K562 (cell line): ENCODE measurements at regions not wholly inside any gene's neighbourhood (a gene's known extent, or its start where the extent isn't known, plus 50 kb on each side); places are given as distances from the start of the nearest gene placed in this dataset.

Experiments
- ATAC-seq: fragments of 200-7000 bp; cut with Tn5 transposase; 3 replicates; pipeline ENCODE4 v1.9.1; 2020; ENCODE audit warnings: moderate library complexity
- BruUV-seq: library from RNA; stranded (reverse); fragments of 400-500 nt; replicated peaks from 2 replicates; lab custom pipeline; 2021; lab: Mats Ljungman, UMichigan
- CTCF ChIA-PET: fragments of 300-600 bp; formaldehyde crosslinking; extraction: SDS; loops from one replicate; lab custom pipeline; 2021; ENCODE audit warnings: low intra/inter-chr PET ratio; lab: Yijun Ruan, JAX
- POLR2A ChIA-PET: fragments of 300-600, 350-650 bp; sonication (Branson Sonifier 250); formaldehyde crosslinking; extraction: SDS; loops from one replicate; lab custom pipeline; 2021; ENCODE audit warnings: antibody characterized with exemption, inconsistent platforms; lab: Yijun Ruan, JAX
- DNase-seq, 4 experiments: peaks; one replicate each; pipeline versions ENCODE4 v3.0.0 to v3.0.0-alpha.2; 2011 to 2018; ENCODE audit warnings: low spot score in 3 of 4, mixed read lengths in 3 of 4; ENCODE audit errors: extremely low read depth in 1 of 4
- FAIRE-seq: peaks from 2 replicates; lab custom pipeline; 2011; peaks lifted over from hg19 to GRCh38; lab: Jason Lieb, UNC
- H2AFZ ChIP-seq: 2 replicates; pipeline ENCODE4 v1.6.0; 2011; ENCODE audit warnings: low read depth, low read length, control low read depth, inconsistent platforms
- H3K27ac ChIP-seq: fragments of 200-600 bp; 3 replicates; pipeline ENCODE4 v1.8.0; 2011; ENCODE audit warnings: low read depth, mild to moderate bottlenecking, control low read depth, inconsistent platforms, low read length, moderate library complexity, mixed read lengths; ENCODE audit errors: extremely low read depth
- H3K27me3 ChIP-seq, 2 experiments: fragments of 300-600 bp in 1 of 2; 2 replicates in 1 of 2; 3 replicates in 1 of 2; pipeline versions ENCODE4 v1.6.0 to v1.8.0; 2011; ENCODE audit warnings: inconsistent platforms in 2 of 2, low read length in 2 of 2, mild to moderate bottlenecking in 1 of 2, mixed read lengths in 1 of 2, moderate library complexity in 1 of 2; ENCODE audit not compliant: control insufficient read depth in 2 of 2, insufficient read depth in 2 of 2
- H3K36me3 ChIP-seq: fragments of 300-600 bp; 3 replicates; pipeline ENCODE4 v1.8.0; 2011; ENCODE audit warnings: mild to moderate bottlenecking, low read length, inconsistent platforms; ENCODE audit not compliant: control insufficient read depth, insufficient read depth
- H3K4me1 ChIP-seq, 2 experiments: fragments of 200-600 bp in 1 of 2; replicated peaks in 1 of 2; 2 replicates in 1 of 2; 3 replicates in 1 of 2; pipeline versions ENCODE4 v1.5.1 to v1.8.0; 2011; ENCODE audit warnings: inconsistent platforms in 2 of 2, low read length in 2 of 2, mild to moderate bottlenecking in 1 of 2, mixed read lengths in 1 of 2, moderate library complexity in 1 of 2; ENCODE audit not compliant: control insufficient read depth in 2 of 2, insufficient read depth in 2 of 2
- H3K4me2 ChIP-seq: 2 replicates; pipeline ENCODE4 v1.6.1; 2011; ENCODE audit warnings: low read length, control low read depth, inconsistent platforms, mixed read lengths; ENCODE audit not compliant: insufficient read depth
- H3K4me3 ChIP-seq: fragments of 200-600 bp; sonication (generic), shearing (Covaris generic); 2 replicates; pipeline ENCODE4 v1.5.1; 2016; ENCODE audit warnings: control low read depth, inconsistent platforms
- H3K79me2 ChIP-seq: fragments of 200-600 bp; 3 replicates; pipeline ENCODE4 v1.8.0; 2011; ENCODE audit warnings: low read length, inconsistent platforms; ENCODE audit not compliant: control insufficient read depth, insufficient read depth
- H3K9ac ChIP-seq, 2 experiments: 2 replicates each; pipeline versions ENCODE4 v1.6.0 to v1.6.1; 2011; ENCODE audit warnings: low read depth in 2 of 2, low read length in 2 of 2, control low read depth in 1 of 2, inconsistent platforms in 1 of 2, mild to moderate bottlenecking in 1 of 2, mixed read lengths in 1 of 2; ENCODE audit not compliant: insufficient read depth in 1 of 2
- H3K9me1 ChIP-seq: one replicate; pipeline ENCODE4 v1.6.0; 2011; ENCODE audit warnings: inconsistent platforms, mild to moderate bottlenecking, low read length, moderate library complexity; ENCODE audit not compliant: control insufficient read depth, insufficient read depth
- H3K9me3 ChIP-seq: replicated peaks from 2 replicates; pipeline ENCODE4 v1.5.1; 2011; ENCODE audit warnings: low read depth, low read length, inconsistent platforms; ENCODE audit not compliant: control insufficient read depth, insufficient read depth
- H4K20me1 ChIP-seq: replicated peaks from 2 replicates; pipeline ENCODE4 v1.6.1; 2011; ENCODE audit warnings: low read length, inconsistent platforms, mixed read lengths; ENCODE audit not compliant: control insufficient read depth, insufficient read depth
- CBFA2T3 ChIP-seq: fragments of 450-650 bp; IDR thresholded peaks from 2 replicates; pipeline ENCODE4 v1.6.1; 2017
- CBX2 ChIP-seq: fragments of 200-600 bp; sonication (generic); IDR thresholded peaks from one replicate; pipeline ENCODE4 v1.6.1; 2012; ENCODE audit warnings: mild to moderate bottlenecking, low read length, inconsistent platforms; ENCODE audit not compliant: insufficient read depth, poor library complexity, severe bottlenecking
- E2F1 ChIP-seq: sonication (generic); formaldehyde crosslinking; IDR thresholded peaks from 2 replicates; pipeline ENCODE4 v1.8.1; 2023; ENCODE audit warnings: mild to moderate bottlenecking, missing genetic modification reagents, moderate library complexity
- FIP1L1 ChIP-seq: fragments of 200-400 bp; formaldehyde crosslinking; IDR thresholded peaks from 2 replicates; pipeline ENCODE4 v1.6.1; 2018; ENCODE audit warnings: mild to moderate bottlenecking, low read depth, low read length; ENCODE audit not compliant: poor library complexity, severe bottlenecking
- GTF2A2 ChIP-seq: IDR thresholded peaks from 2 replicates; pipeline ENCODE4 v1.6.1; 2016; ENCODE audit warnings: mild to moderate bottlenecking, missing genetic modification characterization, missing compliant biosample characterization
- HMG20A ChIP-seq: fragments of 450-650 bp; formaldehyde crosslinking; conservative IDR thresholded peaks from 2 replicates; pipeline ENCODE4 v1.4.0; 2020; ENCODE audit warnings: mild to moderate bottlenecking, mixed read lengths
- KLF16 ChIP-seq: IDR thresholded peaks from 2 replicates; pipeline ENCODE4 v1.6.1; 2016; ENCODE audit warnings: antibody characterized with exemption
- LCOR ChIP-seq: sonication (generic); formaldehyde crosslinking; IDR thresholded peaks from 2 replicates; pipeline ENCODE4 v1.8.0; 2022; ENCODE audit warnings: mild to moderate bottlenecking, missing genetic modification reagents
- POLR3G ChIP-seq: IDR thresholded peaks from 2 replicates; pipeline ENCODE4 v1.6.1; 2011; ENCODE audit not compliant: insufficient read length, insufficient replicate concordance; ENCODE audit errors: extremely low read depth
- ZBTB33 ChIP-seq: sonication (generic); formaldehyde crosslinking; IDR thresholded peaks from 2 replicates; pipeline ENCODE4 v1.8.1; 2023; ENCODE audit warnings: mild to moderate bottlenecking, missing genetic modification reagents
- ZBTB7A ChIP-seq: IDR thresholded peaks from 2 replicates; pipeline ENCODE4 v1.6.1; 2011; ENCODE audit warnings: low read depth, mild to moderate bottlenecking, low read length, moderate library complexity, borderline replicate concordance; ENCODE audit not compliant: control insufficient read depth
- ZNF143 ChIP-seq: sonication (generic); formaldehyde crosslinking; IDR thresholded peaks from 2 replicates; pipeline ENCODE4 v1.9.0; 2022; ENCODE audit warnings: mild to moderate bottlenecking, missing genetic modification reagents
- ZNF408 ChIP-seq: fragments of 250-450 bp; sonication (Bioruptor Pico); IDR thresholded peaks from 2 replicates; pipeline ENCODE4 v1.4.0; 2020; ENCODE audit warnings: low read depth, mild to moderate bottlenecking, moderate library complexity
- ZNF780A ChIP-seq: fragments of 250-450 bp; sonication (Bioruptor Pico); IDR thresholded peaks from 2 replicates; pipeline ENCODE4 v1.5.0; 2021; ENCODE audit warnings: mild to moderate bottlenecking
- ZNF830 ChIP-seq: fragments of 250-450 bp; sonication (Bioruptor Pico); IDR thresholded peaks from 2 replicates; pipeline ENCODE4 v1.5.0; 2021; ENCODE audit warnings: mild to moderate bottlenecking
- WGBS: fragments of 100-300 bp; shearing (Covaris generic); methylation state at CpG from one replicate; pipeline ENCODE4 v1.1.6; 2016; ENCODE audit warnings: low coverage, mixed read lengths; ENCODE audit not compliant: insufficient coverage; ENCODE audit errors: missing lambda C conversion rate; 5-methylcytosine and 5-hydroxymethylcytosine counted together
- in situ Hi-C: fragments of 300-500 bp; cut with MboI; formaldehyde crosslinking; loops from 4 replicates; pipeline ENCODE4 v1.15.0; 2018; ENCODE audit warnings: inconsistent platforms, mixed read lengths
- intact Hi-C: fragments of 100-400 bp; cut with micrococcal nuclease; formaldehyde crosslinking; loops from 2 replicates; pipeline ENCODE4 v1.14.2; 2022

GRCh38 chr3:68089572-68090011 is 435.2 kb upstream of the SUCLG2 start (continued):
- TF ChIP-seq HMG20A (CRISPR knock-in tag), result no peak
- no peak for TF ChIP-seq GTF2A2 (tag)
- no peak for TF ChIP-seq FIP1L1

DNA sequence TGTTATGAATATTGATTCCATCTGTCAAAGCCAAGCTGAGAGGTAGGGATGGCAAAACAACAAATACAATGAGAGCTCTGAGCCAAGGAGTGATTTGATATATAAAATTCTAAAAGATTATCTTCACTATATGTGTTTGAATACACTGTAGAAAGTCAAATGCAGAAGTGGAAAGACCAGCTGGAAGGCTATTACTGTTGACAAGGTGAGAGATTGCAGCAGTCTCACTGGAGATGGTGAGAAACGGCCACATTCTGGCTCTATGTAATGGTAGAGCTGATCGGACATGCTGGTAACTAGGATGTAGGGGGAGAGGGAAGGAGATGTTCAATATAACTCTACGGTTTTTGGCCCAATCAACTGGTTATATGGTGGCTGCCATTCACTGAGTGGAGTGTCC is 434.2 kb upstream of the SUCLG2 start:
- H3K9me3 ChIP-seq, result no peaks in the 10 kb centered on the region
- no peak overlapping the region for H3K27ac ChIP-seq
- no peaks in the 10 kb centered on the region for H3K79me2 ChIP-seq
- FAIRE-seq, result no peak
- no peak overlapping the region for H2AFZ ChIP-seq
- ChIA-PET POLR2A (no interaction called here), CTCF (no interaction called here)
- no peaks in the 10 kb centered on the region for H4K20me1 ChIP-seq
- no peaks in the 10 kb centered on the region for H3K4me1 ChIP-seq
- H3K4me3 ChIP-seq, result no peak overlapping the region
- BruUV-seq, result no TSS peak
- no peak for ATAC-seq
- no peak for DNase-seq
- TF ChIP-seq ZNF143 (no peak), LCOR (CRISPR knock-in tag) (no peak), KLF16 (no peak), ZNF830 (CRISPR knock-in tag) (no peak), CBX2 (no peak), POLR3G (no peak), CBFA2T3 (no peak), ZNF780A (CRISPR knock-in tag) (no peak), ZBTB33 (CRISPR knock-in tag) (no peak), E2F1 (no peak), ZNF408 (CRISPR knock-in tag) (no peak), ZBTB7A (no peak)
- intact Hi-C loops (no loop called here), in situ Hi-C loops (no loop called here)
- no peak overlapping the region for H3K9ac ChIP-seq
- H3K4me2 ChIP-seq, result no peak overlapping the region
- no peaks in the 10 kb centered on the region for H3K9me1 ChIP-seq
- WGBS, result 0% methylated on average over 3 of the region's 3 CpGs
- no peaks in the 10 kb centered on the region for H3K36me3 ChIP-seq
- no peaks in the 10 kb centered on the region for H3K27me3 ChIP-seq
